ENCODE measurements at regions not wholly inside any gene's neighbourhood (a gene's known extent, or its start where the extent isn't known, plus 50 kb on each side); places are given as distances from the start of the nearest gene placed in this dataset.
A peak's percentile ranks its signal among the peaks of the same experiment; 100 is the strongest.
"Not testable (repeated sequence)": the region's sequence is repeated elsewhere in the genome, so short reads cannot be mapped to it uniquely, and the experiment has no call there.

GRCh38 chr15:75121491-75121890, 80.2 kb upstream of the C15orf39 start:
- in situ Hi-C loops (cut with MboI; ENCODE audit: low pct_unique_long_range_greater_than_20kb, low sequenced_read_pairs, unreplicated experiment) = no loop called here
- TF ChIP-seq CTCF (IDR thresholded peaks at IDR 0.05; ENCODE audit: extremely low read depth, insufficient read depth, missing control alignments) = no peak
- no peak for DNase-seq (ENCODE audit: low spot score)

- TF ChIP-seq CTCF (IDR thresholded peaks at IDR 0.05; ENCODE audit: extremely low read depth, insufficient read depth, missing control alignments) = no peak
- in situ Hi-C loops (cut with MboI; ENCODE audit: low pct_unique_long_range_greater_than_20kb, low sequenced_read_pairs, unreplicated experiment) = no loop called here
- DNase-seq (ENCODE audit: low spot score) = no peak
These were observed 78.3 kb upstream of the C15orf39 start for GRCh38 chr15:75123395-75123794.

- in situ Hi-C loops (cut with MboI; ENCODE audit: low pct_unique_long_range_greater_than_20kb, low sequenced_read_pairs, unreplicated experiment); DNase-seq (ENCODE audit: low spot score): not testable (repeated sequence)
These were observed 77.4 kb upstream of the C15orf39 start for GRCh38 chr15:75124278-75124677.

- in situ Hi-C loops (cut with MboI; ENCODE audit: low pct_unique_long_range_greater_than_20kb, low sequenced_read_pairs, unreplicated experiment) = no loop called here
- DNase-seq (ENCODE audit: low spot score) = no peak
- TF ChIP-seq CTCF (IDR thresholded peaks at IDR 0.05; ENCODE audit: extremely low read depth, insufficient read depth, missing control alignments) = peak; percentile 9
These were observed 75.7 kb upstream of the C15orf39 start for GRCh38 chr15:75125935-75126334.

GRCh38 chr15:75126864-75127580, 74.7 kb upstream of the C15orf39 start:
- no peak for TF ChIP-seq CTCF (IDR thresholded peaks at IDR 0.05; ENCODE audit: extremely low read depth, insufficient read depth, missing control alignments)
- in situ Hi-C loops (cut with MboI; ENCODE audit: low pct_unique_long_range_greater_than_20kb, low sequenced_read_pairs, unreplicated experiment) = no loop called here
- DNase-seq (ENCODE audit: low spot score) = no peak

GRCh38 chr15:75129788-75130187, 71.9 kb upstream of the C15orf39 start:
- in situ Hi-C loops (cut with MboI; ENCODE audit: low pct_unique_long_range_greater_than_20kb, low sequenced_read_pairs, unreplicated experiment) = no loop called here
- no peak for DNase-seq (ENCODE audit: low spot score)

More at GRCh38 chr15:75129788-75130187, 71.9 kb upstream of the C15orf39 start:
- no peak for TF ChIP-seq CTCF (IDR thresholded peaks at IDR 0.05; ENCODE audit: extremely low read depth, insufficient read depth, missing control alignments)
